GM12878 (cell line): ENCODE measurements at regions not wholly inside any gene's neighbourhood (a gene's known extent, or its start where the extent isn't known, plus 50 kb on each side); places are given as distances from the start of the nearest gene placed in this dataset.

Experiments used
- ATAC-seq: fragments of 200-7000 bp; cut with Tn5 transposase; 3 replicates; pipeline ENCODE4 v1.9.1; 2020; ENCODE audit warnings: mild to moderate bottlenecking, moderate library complexity
- BruUV-seq: library from RNA; stranded (reverse); fragments of 400-500 nt; replicated peaks from 2 replicates; lab custom pipeline; 2021; lab: Mats Ljungman, UMichigan
- CTCF ChIA-PET: fragments of 300-600 bp; sonication (Branson Sonifier 250); formaldehyde crosslinking; extraction: SDS; loops from one replicate; lab custom pipeline; 2021; ENCODE audit warnings: inconsistent platforms; lab: Yijun Ruan, JAX
- POLR2A ChIA-PET: fragments of 350-600 bp; formaldehyde crosslinking; extraction: SDS; loops from one replicate; lab custom pipeline; 2021; ENCODE audit warnings: inconsistent platforms; lab: Charles Lee
- RAD21 ChIA-PET: fragments of 300-600 bp; sonication (Branson Sonifier 250); formaldehyde crosslinking; loops from one replicate; lab custom pipeline; 2023; ENCODE audit warnings: antibody characterized with exemption; ENCODE audit not compliant: unreplicated experiment; lab: Charles Lee
- SMC1A ChIA-PET: fragments of 300-600 bp; sonication (Branson Sonifier 250); formaldehyde crosslinking; loops from one replicate; lab custom pipeline; 2023; ENCODE audit not compliant: unreplicated experiment, uncharacterized antibody; lab: Charles Lee
- DNase-seq: peaks from one replicate; pipeline ENCODE4 v3.0.0-alpha.2; 2011; ENCODE audit warnings: low read depth, low spot score
- FAIRE-seq: peaks from 3 replicates; lab custom pipeline; 2011; peaks lifted over from hg19 to GRCh38; lab: Jason Lieb, UNC
- H2AFZ ChIP-seq: 2 replicates; pipeline ENCODE4 v1.6.0; 2011; ENCODE audit warnings: low read depth, low read length, control low read depth; ENCODE audit not compliant: control insufficient read depth
- H3K27ac ChIP-seq: 2 replicates; pipeline ENCODE4 v1.5.1; 2011; ENCODE audit warnings: control low read depth; ENCODE audit not compliant: control insufficient read depth, insufficient read depth
- H3K27me3 ChIP-seq, 2 experiments: replicated peaks in 1 of 2; 2 replicates each; pipeline versions ENCODE4 v1.6.0 to v1.6.1; 2011; ENCODE audit warnings: low read length in 1 of 2; ENCODE audit not compliant: control insufficient read depth in 2 of 2, insufficient read depth in 2 of 2
- H3K36me3 ChIP-seq, 2 experiments: 2 replicates each; pipeline ENCODE4 v1.5.1; 2011; ENCODE audit warnings: low read length in 1 of 2; ENCODE audit not compliant: control insufficient read depth in 2 of 2, insufficient read depth in 2 of 2
- H3K4me1 ChIP-seq: 2 replicates; pipeline ENCODE4 v1.6.1; 2011; ENCODE audit warnings: mild to moderate bottlenecking, low read length, moderate library complexity, mixed read lengths; ENCODE audit not compliant: control insufficient read depth, insufficient read depth
- H3K4me2 ChIP-seq: 2 replicates; pipeline ENCODE4 v1.6.0; 2011; ENCODE audit warnings: control low read depth; ENCODE audit not compliant: control insufficient read depth, insufficient read depth
- H3K4me3 ChIP-seq: fragments of 200-600 bp; sonication (generic); 2 replicates; pipeline ENCODE4 v1.5.1; 2016
- H3K79me2 ChIP-seq: 2 replicates; pipeline ENCODE4 v1.6.0; 2011; ENCODE audit warnings: low read length; ENCODE audit not compliant: control insufficient read depth, insufficient read depth
- H3K9ac ChIP-seq: 2 replicates; pipeline ENCODE4 v1.8.0; 2011; ENCODE audit warnings: low read length, control low read depth, mixed read lengths; ENCODE audit not compliant: control insufficient read depth, insufficient read depth
- H3K9me3 ChIP-seq: replicated peaks from 3 replicates; pipeline ENCODE4 v1.5.1; 2011; ENCODE audit warnings: mild to moderate bottlenecking, low read length; ENCODE audit not compliant: control insufficient read depth, insufficient read depth
- H4K20me1 ChIP-seq: 2 replicates; pipeline ENCODE4 v1.6.0; 2011; ENCODE audit not compliant: control insufficient read depth, insufficient read depth
- FOS ChIP-seq: IDR thresholded peaks from 3 replicates; pipeline ENCODE4 v1.6.1; 2011; ENCODE audit warnings: borderline replicate concordance; ENCODE audit not compliant: insufficient read length; ENCODE audit errors: extremely low read depth
- WGBS: methylation state at CpG from one replicate; pipeline ENCODE4 v1.1.6; 2016; ENCODE audit warnings: low lambda C conversion rate; ENCODE audit not compliant: insufficient replicate concordance, insufficient coverage; ENCODE audit errors: missing lambda C conversion rate; 5-methylcytosine and 5-hydroxymethylcytosine counted together
- in situ Hi-C: fragments of 300-500 bp; cut with MboI; formaldehyde crosslinking; loops from 9 replicates; pipeline ENCODE4 v1.14.3; 2018; ENCODE audit warnings: mixed read lengths
- intact Hi-C: fragments of 100-400 bp; cut with micrococcal nuclease; formaldehyde crosslinking; loops from one replicate; pipeline ENCODE4 v1.14.2; 2022; ENCODE audit not compliant: unreplicated experiment
- TF ChIP-seq, protein P1 (sequence below): IDR thresholded peaks from 2 replicates; pipeline ENCODE4 v1.6.1; 2012; ENCODE audit warnings: mild to moderate bottlenecking, low read depth, low read length
- TF ChIP-seq, protein P2 (sequence below): fragments of 450-650 bp; IDR thresholded peaks from 2 replicates; pipeline ENCODE4 v1.6.1; 2018; ENCODE audit warnings: mild to moderate bottlenecking, low read depth, moderate library complexity; ENCODE audit not compliant: partially characterized antibody

DNA sequence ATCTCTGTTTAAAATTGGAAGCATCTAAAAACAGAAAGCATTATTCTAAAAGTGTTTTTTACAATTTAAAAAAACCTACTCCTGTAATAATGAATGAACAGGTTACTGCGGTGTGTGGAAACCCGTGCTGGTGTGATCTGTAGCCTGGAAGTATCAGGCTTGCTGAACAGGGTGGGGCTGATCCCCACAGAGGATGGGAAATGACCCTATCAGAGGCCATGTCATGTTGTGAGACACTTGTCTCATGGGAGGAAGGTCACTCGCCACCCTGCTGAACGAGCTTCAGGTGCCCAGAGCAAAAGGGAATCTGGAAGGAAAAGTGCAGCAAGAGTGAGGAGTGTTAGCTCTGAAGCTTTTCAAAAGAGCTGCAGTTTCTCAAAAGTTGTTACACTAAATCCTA lies 320.7 kb downstream of the RRAGC start:
- no peaks in the 10 kb centered on the region for H3K36me3 ChIP-seq
- RAD21 ChIA-PET, result interaction anchor here (1.0 to 1.4 kb wide), 2 partner anchors 11 to 50 kb away, joined by 4 read pairs; no protein-coding TSS in a partner anchor
- H3K4me1 ChIP-seq, result peaks cover 8% of the 10 kb centered on the region
- no TSS peak for BruUV-seq
- POLR2A ChIA-PET, result no interaction called here
- ATAC-seq, result no peak
- 52% methylated on average over 4 of the region's 4 CpGs for WGBS
- H3K4me2 ChIP-seq, result no peak overlapping the region
- no peak for TF ChIP-seq FOS
- TF ChIP-seq, protein P1, sequence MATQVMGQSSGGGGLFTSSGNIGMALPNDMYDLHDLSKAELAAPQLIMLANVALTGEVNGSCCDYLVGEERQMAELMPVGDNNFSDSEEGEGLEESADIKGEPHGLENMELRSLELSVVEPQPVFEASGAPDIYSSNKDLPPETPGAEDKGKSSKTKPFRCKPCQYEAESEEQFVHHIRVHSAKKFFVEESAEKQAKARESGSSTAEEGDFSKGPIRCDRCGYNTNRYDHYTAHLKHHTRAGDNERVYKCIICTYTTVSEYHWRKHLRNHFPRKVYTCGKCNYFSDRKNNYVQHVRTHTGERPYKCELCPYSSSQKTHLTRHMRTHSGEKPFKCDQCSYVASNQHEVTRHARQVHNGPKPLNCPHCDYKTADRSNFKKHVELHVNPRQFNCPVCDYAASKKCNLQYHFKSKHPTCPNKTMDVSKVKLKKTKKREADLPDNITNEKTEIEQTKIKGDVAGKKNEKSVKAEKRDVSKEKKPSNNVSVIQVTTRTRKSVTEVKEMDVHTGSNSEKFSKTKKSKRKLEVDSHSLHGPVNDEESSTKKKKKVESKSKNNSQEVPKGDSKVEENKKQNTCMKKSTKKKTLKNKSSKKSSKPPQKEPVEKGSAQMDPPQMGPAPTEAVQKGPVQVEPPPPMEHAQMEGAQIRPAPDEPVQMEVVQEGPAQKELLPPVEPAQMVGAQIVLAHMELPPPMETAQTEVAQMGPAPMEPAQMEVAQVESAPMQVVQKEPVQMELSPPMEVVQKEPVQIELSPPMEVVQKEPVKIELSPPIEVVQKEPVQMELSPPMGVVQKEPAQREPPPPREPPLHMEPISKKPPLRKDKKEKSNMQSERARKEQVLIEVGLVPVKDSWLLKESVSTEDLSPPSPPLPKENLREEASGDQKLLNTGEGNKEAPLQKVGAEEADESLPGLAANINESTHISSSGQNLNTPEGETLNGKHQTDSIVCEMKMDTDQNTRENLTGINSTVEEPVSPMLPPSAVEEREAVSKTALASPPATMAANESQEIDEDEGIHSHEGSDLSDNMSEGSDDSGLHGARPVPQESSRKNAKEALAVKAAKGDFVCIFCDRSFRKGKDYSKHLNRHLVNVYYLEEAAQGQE, result no peak
- TF ChIP-seq, protein P2, sequence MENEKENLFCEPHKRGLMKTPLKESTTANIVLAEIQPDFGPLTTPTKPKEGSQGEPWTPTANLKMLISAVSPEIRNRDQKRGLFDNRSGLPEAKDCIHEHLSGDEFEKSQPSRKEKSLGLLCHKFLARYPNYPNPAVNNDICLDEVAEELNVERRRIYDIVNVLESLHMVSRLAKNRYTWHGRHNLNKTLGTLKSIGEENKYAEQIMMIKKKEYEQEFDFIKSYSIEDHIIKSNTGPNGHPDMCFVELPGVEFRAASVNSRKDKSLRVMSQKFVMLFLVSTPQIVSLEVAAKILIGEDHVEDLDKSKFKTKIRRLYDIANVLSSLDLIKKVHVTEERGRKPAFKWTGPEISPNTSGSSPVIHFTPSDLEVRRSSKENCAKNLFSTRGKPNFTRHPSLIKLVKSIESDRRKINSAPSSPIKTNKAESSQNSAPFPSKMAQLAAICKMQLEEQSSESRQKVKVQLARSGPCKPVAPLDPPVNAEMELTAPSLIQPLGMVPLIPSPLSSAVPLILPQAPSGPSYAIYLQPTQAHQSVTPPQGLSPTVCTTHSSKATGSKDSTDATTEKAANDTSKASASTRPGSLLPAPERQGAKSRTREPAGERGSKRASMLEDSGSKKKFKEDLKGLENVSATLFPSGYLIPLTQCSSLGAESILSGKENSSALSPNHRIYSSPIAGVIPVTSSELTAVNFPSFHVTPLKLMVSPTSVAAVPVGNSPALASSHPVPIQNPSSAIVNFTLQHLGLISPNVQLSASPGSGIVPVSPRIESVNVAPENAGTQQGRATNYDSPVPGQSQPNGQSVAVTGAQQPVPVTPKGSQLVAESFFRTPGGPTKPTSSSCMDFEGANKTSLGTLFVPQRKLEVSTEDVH, result no peak
- H3K79me2 ChIP-seq, result no peaks in the 10 kb centered on the region
- H3K27me3 ChIP-seq, result no peaks in the 10 kb centered on the region
- H4K20me1 ChIP-seq, result no peaks in the 10 kb centered on the region
- in situ Hi-C loops, result no loop called here
- CTCF ChIA-PET, result interaction anchor here (1.4 to 1.7 kb wide), 2 partner anchors 11 to 46 kb away, joined by 3 to 7 read pairs; no protein-coding TSS in a partner anchor
- peak overlapping the region; percentile 62 for H2AFZ ChIP-seq
- H3K9me3 ChIP-seq, result no peaks in the 10 kb centered on the region
- intact Hi-C loops, result no loop called here
- FAIRE-seq, result no peak
- H3K4me3 ChIP-seq, result no peak overlapping the region
- no peak overlapping the region for H3K9ac ChIP-seq
- SMC1A ChIA-PET, result interaction anchor here (0.9 to 1.5 kb wide), 6 partner anchors 10 to 56 kb away, joined by 3 to 7 read pairs (median 5); no protein-coding TSS in a partner anchor
- no peak overlapping the region for H3K27ac ChIP-seq
- DNase-seq, result no peak
